ENCODE measurements at regions not wholly inside any gene's neighbourhood (a gene's known extent, or its start where the extent isn't known, plus 50 kb on each side); places are given as distances from the start of the nearest gene placed in this dataset.

GRCh38 chr17:33989361-33990148 is 265.5 kb upstream of the CCL2 start:
- Mint-ChIP-seq H3K9me3 (no peaks in the 10 kb centered on the region), H3K4me3 (no peak overlapping the region), H3K4me1 (ENCODE audit: low read depth) (peaks cover 20% of the 10 kb centered on the region), H3K27me3 (no peaks in the 10 kb centered on the region), H3K36me3 (ENCODE audit: low read depth) (no peaks in the 10 kb centered on the region), H3K27ac (no peak overlapping the region)
- intact Hi-C loops (cut with micrococcal nuclease) = no loop called here

DNA sequence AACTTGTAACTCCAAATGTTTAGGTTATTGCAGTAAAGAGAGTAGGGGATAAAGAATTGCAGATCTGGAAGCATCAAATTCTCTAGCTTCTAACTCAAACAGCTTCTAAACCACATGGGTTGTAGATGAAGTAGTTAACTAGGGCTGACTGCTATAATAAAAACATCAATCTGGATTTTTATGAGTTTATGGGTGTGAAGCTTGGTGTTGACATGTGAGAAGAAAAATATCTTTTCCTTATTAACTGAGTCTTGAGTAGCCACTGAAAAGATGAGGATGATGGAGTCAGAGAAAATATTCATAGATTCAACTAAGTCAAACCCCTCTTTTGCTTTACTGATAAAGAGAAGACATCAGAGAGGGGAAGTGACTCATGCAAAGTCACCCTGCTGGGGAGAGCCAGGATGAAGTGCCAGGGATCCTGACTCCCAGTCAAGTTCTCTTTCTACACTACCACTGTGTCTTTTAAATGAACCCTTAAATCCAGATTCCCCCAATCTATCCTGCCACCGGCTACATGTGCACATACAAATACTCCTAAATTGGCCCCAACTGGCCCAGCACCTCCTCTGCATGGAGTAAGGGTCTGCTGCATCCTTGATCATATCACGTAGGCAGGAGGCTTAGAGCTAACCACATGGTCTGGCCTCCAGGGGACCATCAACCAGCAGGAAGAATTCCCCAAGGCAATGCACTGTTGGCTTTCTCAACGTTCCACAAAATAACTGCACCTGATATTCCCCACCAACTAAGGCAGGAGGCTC is 264.0 kb upstream of the CCL2 start:
- H3K4me1 Mint-ChIP-seq (ENCODE audit: low read depth) = peaks cover 20% of the 10 kb centered on the region
- H3K4me3 Mint-ChIP-seq = no peak overlapping the region
- H3K9me3 Mint-ChIP-seq = no peaks in the 10 kb centered on the region
- intact Hi-C loops (cut with micrococcal nuclease) = no loop called here
- H3K27me3 Mint-ChIP-seq = no peaks in the 10 kb centered on the region
- H3K27ac Mint-ChIP-seq = no peak overlapping the region
- no peaks in the 10 kb centered on the region for H3K36me3 Mint-ChIP-seq (ENCODE audit: low read depth)

DNA sequence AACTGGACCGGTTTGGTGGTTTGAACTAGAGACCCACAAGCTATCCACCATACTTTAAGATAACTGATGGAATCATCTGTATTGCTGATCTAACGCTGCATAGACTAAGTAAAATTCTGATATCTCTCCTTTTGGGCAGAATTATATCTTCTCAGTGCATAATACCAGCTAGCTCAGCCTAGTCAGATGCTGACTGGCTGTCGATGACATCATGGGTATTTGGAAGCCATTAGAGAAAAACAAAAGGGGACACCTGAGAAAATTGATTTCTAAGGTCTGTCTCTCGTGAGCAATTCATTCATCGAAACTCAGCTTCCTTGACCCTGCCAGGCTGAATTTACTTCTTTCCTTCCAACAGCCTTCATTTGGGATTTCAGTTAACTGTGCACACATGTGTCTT is 263.0 kb upstream of the CCL2 start:
- Mint-ChIP-seq H3K27me3 (no peaks in the 10 kb centered on the region), H3K9me3 (no peaks in the 10 kb centered on the region), H3K36me3 (ENCODE audit: low read depth) (no peaks in the 10 kb centered on the region), H3K4me3 (no peak overlapping the region), H3K27ac (no peak overlapping the region), H3K4me1 (ENCODE audit: low read depth) (peaks cover 20% of the 10 kb centered on the region)
- intact Hi-C loops (cut with micrococcal nuclease) = no loop called here

- H3K27ac Mint-ChIP-seq = no peak overlapping the region
- peaks cover 2% of the 10 kb centered on the region for H3K27me3 Mint-ChIP-seq
- no peaks in the 10 kb centered on the region for H3K36me3 Mint-ChIP-seq (ENCODE audit: low read depth)
- intact Hi-C loops (cut with micrococcal nuclease) = no loop called here
- H3K4me3 Mint-ChIP-seq = no peak overlapping the region
- no peaks in the 10 kb centered on the region for H3K4me1 Mint-ChIP-seq (ENCODE audit: low read depth)
- H3K9me3 Mint-ChIP-seq = peaks cover 28% of the 10 kb centered on the region
Observed at GRCh38 chr17:34000639-34001038, 254.4 kb upstream of the CCL2 start.

DNA sequence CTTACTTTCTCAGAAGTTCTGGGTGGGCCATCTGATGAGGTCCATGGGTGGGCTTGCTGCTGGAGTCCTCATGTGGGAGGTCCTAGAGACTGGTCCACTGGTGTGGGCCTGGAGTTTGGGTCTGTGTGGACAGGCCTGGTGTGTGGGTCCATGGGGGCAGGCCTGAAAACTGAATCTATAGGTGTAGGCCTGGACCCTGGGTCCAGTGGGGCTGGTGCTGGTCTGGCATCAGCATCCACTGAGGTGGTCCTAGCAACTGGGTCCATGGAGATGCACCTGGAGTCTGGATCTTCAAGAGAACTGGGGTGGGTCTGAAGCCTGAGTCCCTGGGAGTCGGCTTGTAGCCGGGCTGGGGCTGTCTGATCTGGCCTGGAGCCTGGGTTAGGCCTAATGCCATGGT is 253.8 kb upstream of the CCL2 start:
- H3K9me3 Mint-ChIP-seq = peaks cover 28% of the 10 kb centered on the region
- H3K4me3 Mint-ChIP-seq = no peak overlapping the region
- H3K27ac Mint-ChIP-seq = no peak overlapping the region
- peaks cover 2% of the 10 kb centered on the region for H3K27me3 Mint-ChIP-seq
- no peaks in the 10 kb centered on the region for H3K36me3 Mint-ChIP-seq (ENCODE audit: low read depth)
- intact Hi-C loops (cut with micrococcal nuclease) = no loop called here
- H3K4me1 Mint-ChIP-seq (ENCODE audit: low read depth) = no peaks in the 10 kb centered on the region

- no peaks in the 10 kb centered on the region for H3K4me1 Mint-ChIP-seq (ENCODE audit: low read depth)
Observed at GRCh38 chr17:34006126-34006525, 249.0 kb upstream of the CCL2 start.

GRCh38 chr17:34008125-34008524 is 247.0 kb upstream of the CCL2 start:
- intact Hi-C loops (cut with micrococcal nuclease) = no loop called here
- no peaks in the 10 kb centered on the region for H3K4me1 Mint-ChIP-seq (ENCODE audit: low read depth)
- no peak overlapping the region for H3K27ac Mint-ChIP-seq
- H3K9me3 Mint-ChIP-seq = no peaks in the 10 kb centered on the region
- H3K4me3 Mint-ChIP-seq = no peak overlapping the region
- H3K27me3 Mint-ChIP-seq = peaks cover 4% of the 10 kb centered on the region
- no peaks in the 10 kb centered on the region for H3K36me3 Mint-ChIP-seq (ENCODE audit: low read depth)

More at GRCh38 chr17:34006126-34006525, 249.0 kb upstream of the CCL2 start:
- no peak overlapping the region for H3K27ac Mint-ChIP-seq
- H3K4me3 Mint-ChIP-seq = no peak overlapping the region
- intact Hi-C loops (cut with micrococcal nuclease) = no loop called here
- H3K27me3 Mint-ChIP-seq = peaks cover 4% of the 10 kb centered on the region
- peaks cover 6% of the 10 kb centered on the region for H3K9me3 Mint-ChIP-seq
- H3K36me3 Mint-ChIP-seq (ENCODE audit: low read depth) = no peaks in the 10 kb centered on the region

DNA sequence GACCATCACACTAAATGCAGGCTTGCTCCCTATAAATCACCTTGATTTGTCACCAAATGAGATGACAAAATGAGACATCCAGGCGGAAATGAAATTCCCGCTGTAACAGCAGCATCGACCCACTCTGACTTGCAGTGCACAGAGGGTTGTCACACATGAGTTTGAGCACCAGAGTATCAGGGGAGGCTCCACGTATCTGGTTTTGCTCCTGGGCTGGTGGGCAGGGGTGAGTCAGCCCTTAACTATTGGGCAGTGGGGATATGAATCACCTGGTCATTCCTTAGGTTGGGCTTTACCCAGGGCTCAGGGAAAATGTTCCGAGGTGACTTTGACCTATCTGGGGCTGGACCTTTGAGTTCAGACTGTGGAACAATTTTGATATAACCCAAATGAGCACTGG is 245.2 kb upstream of the CCL2 start:
- intact Hi-C loops (cut with micrococcal nuclease) = no loop called here
- no peaks in the 10 kb centered on the region for H3K36me3 Mint-ChIP-seq (ENCODE audit: low read depth)
- no peaks in the 10 kb centered on the region for H3K4me1 Mint-ChIP-seq (ENCODE audit: low read depth)
- H3K4me3 Mint-ChIP-seq = no peak overlapping the region
- peaks cover 4% of the 10 kb centered on the region for H3K27me3 Mint-ChIP-seq
- H3K9me3 Mint-ChIP-seq = no peaks in the 10 kb centered on the region
- no peak overlapping the region for H3K27ac Mint-ChIP-seq

GRCh38 chr17:34010534-34010933 is 244.6 kb upstream of the CCL2 start:
- H3K4me3 Mint-ChIP-seq = no peak overlapping the region
- H3K9me3 Mint-ChIP-seq = no peaks in the 10 kb centered on the region
- intact Hi-C loops (cut with micrococcal nuclease) = no loop called here
- H3K27me3 Mint-ChIP-seq = peaks cover 4% of the 10 kb centered on the region
- no peak overlapping the region for H3K27ac Mint-ChIP-seq
- no peaks in the 10 kb centered on the region for H3K4me1 Mint-ChIP-seq (ENCODE audit: low read depth)
- H3K36me3 Mint-ChIP-seq (ENCODE audit: low read depth) = no peaks in the 10 kb centered on the region

DNA sequence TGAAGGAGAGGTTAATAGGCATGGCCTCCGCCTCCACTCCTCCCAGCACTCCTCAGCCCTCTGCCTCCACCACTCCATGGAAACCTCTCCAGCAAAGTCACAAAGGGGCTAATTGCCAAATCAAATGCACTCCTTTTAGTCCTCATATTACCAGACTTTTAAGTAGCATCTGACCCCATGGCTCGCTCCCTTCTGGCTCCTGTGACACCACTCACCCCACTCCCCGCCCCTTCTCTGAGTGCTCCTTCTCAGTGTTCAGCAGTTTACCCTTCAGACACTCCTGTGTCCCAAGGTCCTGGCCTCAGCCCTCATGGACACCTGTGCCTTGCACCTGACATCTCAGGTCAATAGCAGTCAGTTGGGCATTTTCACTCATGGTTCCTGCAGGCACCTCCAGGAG is 243.5 kb upstream of the CCL2 start:
- Mint-ChIP-seq H3K27me3 (peaks cover 3% of the 10 kb centered on the region), H3K27ac (no peak overlapping the region), H3K4me1 (ENCODE audit: low read depth) (no peaks in the 10 kb centered on the region), H3K9me3 (no peaks in the 10 kb centered on the region), H3K36me3 (ENCODE audit: low read depth) (no peaks in the 10 kb centered on the region), H3K4me3 (no peak overlapping the region)
- intact Hi-C loops (cut with micrococcal nuclease) = no loop called here

GRCh38 chr17:34012709-34013375 is 242.2 kb upstream of the CCL2 start:
- Mint-ChIP-seq H3K27me3 (no peaks in the 10 kb centered on the region), H3K4me3 (no peak overlapping the region), H3K4me1 (ENCODE audit: low read depth) (no peaks in the 10 kb centered on the region), H3K27ac (no peak overlapping the region), H3K9me3 (no peaks in the 10 kb centered on the region), H3K36me3 (ENCODE audit: low read depth) (no peaks in the 10 kb centered on the region)
- intact Hi-C loops (cut with micrococcal nuclease) = no loop called here

- H3K9me3 Mint-ChIP-seq = no peaks in the 10 kb centered on the region
Observed at GRCh38 chr17:34015253-34015652, 239.8 kb upstream of the CCL2 start.

GRCh38 chr17:34024386-34024785 is 230.7 kb upstream of the CCL2 start:
- intact Hi-C loops (cut with micrococcal nuclease) = no loop called here
- Mint-ChIP-seq H3K36me3 (ENCODE audit: low read depth) (no peaks in the 10 kb centered on the region), H3K4me1 (ENCODE audit: low read depth) (no peaks in the 10 kb centered on the region), H3K27ac (no peak overlapping the region), H3K4me3 (no peak overlapping the region), H3K27me3 (peaks cover 8% of the 10 kb centered on the region), H3K9me3 (no peaks in the 10 kb centered on the region)

More at GRCh38 chr17:34015253-34015652, 239.8 kb upstream of the CCL2 start:
- H3K27me3 Mint-ChIP-seq = no peaks in the 10 kb centered on the region
- H3K4me3 Mint-ChIP-seq = no peak overlapping the region
- intact Hi-C loops (cut with micrococcal nuclease) = no loop called here
- H3K4me1 Mint-ChIP-seq (ENCODE audit: low read depth) = no peaks in the 10 kb centered on the region
- no peak overlapping the region for H3K27ac Mint-ChIP-seq
- no peaks in the 10 kb centered on the region for H3K36me3 Mint-ChIP-seq (ENCODE audit: low read depth)

Measured in dendritic cell treated with granulocyte-macrophage colony-stimulating factor and Interleukin-4, amounts not matched to agents 40 ng/mL and 50 ng/mL, for 4 days (primary cell).